SU-DHL-6 (cell line): ENCODE measurements at regions not wholly inside any gene's neighbourhood (a gene's known extent, or its start where the extent isn't known, plus 50 kb on each side); places are given as distances from the start of the nearest gene placed in this dataset.
"Not testable (repeated sequence)": the region's sequence is repeated elsewhere in the genome, so short reads cannot be mapped to it uniquely, and the experiment has no call there.

Experiments
- H2AFZ ChIP-seq: fragments of 200-600 bp; sonication (generic); 2 replicates; pipeline ENCODE4 v1.6.1; 2014; ENCODE audit warnings: low read depth, mild to moderate bottlenecking, moderate library complexity, mixed read lengths, antibody characterized with exemption, low read length; ENCODE audit not compliant: severe bottlenecking
- H3F3A ChIP-seq: fragments of 200-600 bp; shearing (Covaris generic); 2 replicates; pipeline ENCODE4 v1.6.0; 2016; ENCODE audit warnings: antibody characterized with exemption, mild to moderate bottlenecking; ENCODE audit not compliant: insufficient read depth
- H3K27ac ChIP-seq: fragments of 200-600 bp; sonication (generic); 2 replicates; pipeline ENCODE4 v1.5.1; 2016; ENCODE audit warnings: low read depth, mild to moderate bottlenecking, low read length, moderate library complexity, mixed read lengths
- H3K27me3 ChIP-seq: fragments of 200-600 bp; sonication (generic), shearing (Covaris generic); 2 replicates; pipeline ENCODE4 v1.6.0; 2014; ENCODE audit warnings: mild to moderate bottlenecking, low read length
- H3K36me3 ChIP-seq: fragments of 200-600 bp; sonication (generic); 2 replicates; pipeline ENCODE4 v1.6.1; 2014; ENCODE audit warnings: mild to moderate bottlenecking, low read length, mixed read lengths
- H3K4me2 ChIP-seq: fragments of 300-600, 200-600 bp; shearing (Covaris generic), sonication (generic); 2 replicates; pipeline ENCODE4 v1.6.0; 2014; ENCODE audit warnings: low read length, low read depth, mild to moderate bottlenecking; ENCODE audit not compliant: poor library complexity, severe bottlenecking
- H3K4me3 ChIP-seq: fragments of 200-600 bp; sonication (generic); 2 replicates; pipeline ENCODE4 v1.5.1; 2014; ENCODE audit warnings: antibody characterized with exemption, low read length, mild to moderate bottlenecking, mixed read lengths; ENCODE audit not compliant: insufficient read depth, poor library complexity, severe bottlenecking
- H3K79me2 ChIP-seq: fragments of 200-600 bp; sonication (generic); 2 replicates; pipeline ENCODE4 v1.6.1; 2014; ENCODE audit warnings: mild to moderate bottlenecking, low read length, moderate library complexity; ENCODE audit not compliant: insufficient read depth
- H3K9ac ChIP-seq: fragments of 200-600 bp; sonication (generic); 2 replicates; pipeline ENCODE4 v1.7.0; 2014; ENCODE audit warnings: mild to moderate bottlenecking, low read length
- H3K9me2 ChIP-seq: fragments of 200-600 bp; sonication (generic); replicated peaks from 2 replicates; pipeline ENCODE4 v1.6.1; 2014; ENCODE audit warnings: low read length; ENCODE audit not compliant: insufficient read depth
- H3K9me3 ChIP-seq: fragments of 200-600 bp; sonication (generic); 2 replicates; pipeline ENCODE4 v1.6.1; 2014; ENCODE audit warnings: low read length, mixed read lengths; ENCODE audit not compliant: insufficient read depth
- H4K20me1 ChIP-seq: fragments of 200-600 bp; sonication (generic); 2 replicates; pipeline ENCODE4 v1.6.1; 2014; ENCODE audit warnings: low read depth, mild to moderate bottlenecking, antibody characterized with exemption, low read length, moderate library complexity, mixed read lengths
- CTCF ChIP-seq: fragments of 200-600 bp; sonication (generic); IDR thresholded peaks from one replicate; pipeline ENCODE4 v1.5.1; 2017; ENCODE audit warnings: antibody characterized with exemption, mild to moderate bottlenecking, low read length, moderate library complexity; ENCODE audit not compliant: insufficient read depth, poor library complexity, severe bottlenecking
- EZH2phosphoT487 ChIP-seq: fragments of 200-600 bp; sonication (generic), shearing (Covaris generic); conservative IDR thresholded peaks from 2 replicates; pipeline ENCODE4 v1.6.1; 2018; ENCODE audit warnings: mild to moderate bottlenecking, antibody characterized with exemption, low read length, moderate library complexity, mixed read lengths

GRCh38 chr4:163731071-163731470 lies 236.6 kb downstream of the TMA16 start:
- Histone ChIP-seq H3K4me2 (no peak overlapping the region), H3K9ac (no peak overlapping the region), H2AFZ (no peak overlapping the region), H3K27me3 (no peaks in the 10 kb centered on the region), H4K20me1 (no peaks in the 10 kb centered on the region), H3K9me3 (no peaks in the 10 kb centered on the region), H3K79me2 (no peaks in the 10 kb centered on the region), H3K36me3 (no peaks in the 10 kb centered on the region), H3K4me3 (no peak overlapping the region), H3K27ac (no peak overlapping the region), H3F3A (no peaks in the 10 kb centered on the region), H3K9me2 (no peaks in the 10 kb centered on the region)
- no peak for TF ChIP-seq EZH2phosphoT487

- Histone ChIP-seq H3K36me3 (no peaks in the 10 kb centered on the region), H3K9me3 (no peaks in the 10 kb centered on the region), H3K79me2 (no peaks in the 10 kb centered on the region), H3K4me2 (no peak overlapping the region), H3K4me3 (no peak overlapping the region), H3K27ac (no peak overlapping the region), H3F3A (no peaks in the 10 kb centered on the region), H3K9ac (no peak overlapping the region), H4K20me1 (no peaks in the 10 kb centered on the region), H3K27me3 (no peaks in the 10 kb centered on the region), H3K9me2 (no peaks in the 10 kb centered on the region), H2AFZ (no peak overlapping the region)
- TF ChIP-seq CTCF (no peak), EZH2phosphoT487 (no peak)
Measured at GRCh38 chr4:163732473-163732872, 238.0 kb downstream of the TMA16 start.

- no peaks in the 10 kb centered on the region for H3K79me2 ChIP-seq
- TF ChIP-seq CTCF, result no peak
- no peak for TF ChIP-seq EZH2phosphoT487
- H3K4me3 ChIP-seq, result no peak overlapping the region
Measured at GRCh38 chr4:163736876-163737275, 242.4 kb downstream of the TMA16 start.

GRCh38 chr4:163737846-163738245 lies 243.4 kb downstream of the TMA16 start:
- H2AFZ ChIP-seq, H4K20me1 ChIP-seq, H3K27ac ChIP-seq, H3K9me2 ChIP-seq, H3K36me3 ChIP-seq, H3K4me2 ChIP-seq, H3K79me2 ChIP-seq, H3K9me3 ChIP-seq, H3K9ac ChIP-seq, H3F3A ChIP-seq, H3K27me3 ChIP-seq, H3K4me3 ChIP-seq: not testable (repeated sequence)

More at GRCh38 chr4:163736876-163737275, 242.4 kb downstream of the TMA16 start:
- H3K27me3 ChIP-seq, result no peaks in the 10 kb centered on the region
- no peaks in the 10 kb centered on the region for H3K9me2 ChIP-seq
- H3K9me3 ChIP-seq, result no peaks in the 10 kb centered on the region
- H3F3A ChIP-seq, result no peaks in the 10 kb centered on the region
- no peaks in the 10 kb centered on the region for H3K36me3 ChIP-seq
- H3K4me2 ChIP-seq, result no peak overlapping the region
- H3K9ac ChIP-seq, result no peak overlapping the region
- H2AFZ ChIP-seq, result no peak overlapping the region
- no peak overlapping the region for H3K27ac ChIP-seq
- H4K20me1 ChIP-seq, result no peaks in the 10 kb centered on the region
